PC-9 (cell line): ENCODE measurements at regions not wholly inside any gene's neighbourhood (a gene's known extent, or its start where the extent isn't known, plus 50 kb on each side); places are given as distances from the start of the nearest gene placed in this dataset.

Source experiments
- BruUV-seq: library from RNA; stranded (reverse); fragments of 400-500 nt; replicated peaks from 2 replicates; lab custom pipeline; 2021; lab: Mats Ljungman, UMichigan
- CTCF ChIA-PET: fragments of 300-600 bp; sonication (Branson Sonifier 250); formaldehyde crosslinking; loops from one replicate; lab custom pipeline; 2022; ENCODE audit warnings: antibody characterized with exemption; lab: Charles Lee
- POLR2A ChIA-PET: fragments of 300-600 bp; sonication (Branson Sonifier 250); formaldehyde crosslinking; loops from one replicate; lab custom pipeline; 2022; ENCODE audit warnings: antibody characterized with exemption; ENCODE audit not compliant: unreplicated experiment; lab: Charles Lee
- DNase-seq, 2 experiments: peaks; one replicate each; pipeline versions ENCODE4 v3.0.0 to v3.0.0-alpha.2; 2015 to 2022; ENCODE audit warnings: mixed read lengths in 1 of 2
- H2AFZ ChIP-seq: fragments of 200-600 bp; sonication (generic); 2 replicates; pipeline ENCODE4 v1.8.1; 2017; ENCODE audit warnings: antibody characterized with exemption
- H3F3A ChIP-seq: fragments of 200-600 bp; sonication (generic); 2 replicates; pipeline ENCODE4 v1.8.1; 2017; ENCODE audit warnings: antibody characterized with exemption, mild to moderate bottlenecking, low read depth; ENCODE audit not compliant: insufficient read depth
- H3K27ac ChIP-seq: fragments of 200-600 bp; sonication (generic); 2 replicates; pipeline ENCODE4 v1.6.1; 2016; ENCODE audit warnings: mixed run types
- H3K27me3 ChIP-seq: fragments of 200-600 bp; sonication (generic); 2 replicates; pipeline ENCODE4 v1.6.1; 2016; ENCODE audit warnings: low read depth, mixed run types; ENCODE audit not compliant: insufficient read depth
- H3K36me3 ChIP-seq: fragments of 200-600 bp; sonication (generic); 2 replicates; pipeline ENCODE4 v1.6.1; 2016; ENCODE audit warnings: low read depth, mixed run types
- H3K4me1 ChIP-seq: fragments of 200-600 bp; sonication (generic); replicated peaks from 2 replicates; pipeline ENCODE4 v1.6.1; 2016; ENCODE audit warnings: mixed run types; ENCODE audit not compliant: insufficient read depth
- H3K4me2 ChIP-seq: fragments of 200-600 bp; sonication (generic); 2 replicates; pipeline ENCODE4 v1.6.1; 2017; ENCODE audit warnings: mixed run types
- H3K4me3 ChIP-seq: fragments of 200-600 bp; sonication (generic); 2 replicates; pipeline ENCODE4 v1.6.1; 2016; ENCODE audit warnings: mixed run types
- H3K79me2 ChIP-seq: fragments of 200-600 bp; sonication (generic); 2 replicates; pipeline ENCODE4 v1.6.1; 2017; ENCODE audit warnings: low read depth, mixed run types
- H3K9me2 ChIP-seq: fragments of 200-600 bp; sonication (generic); 2 replicates; pipeline ENCODE4 v1.8.1; 2017; ENCODE audit warnings: mild to moderate bottlenecking; ENCODE audit not compliant: insufficient read depth
- H3K9me3 ChIP-seq: fragments of 200-600 bp; sonication (generic); 2 replicates; pipeline ENCODE4 v1.8.1; 2016; ENCODE audit warnings: low read depth; ENCODE audit not compliant: insufficient read depth
- H4K20me1 ChIP-seq: fragments of 200-600 bp; sonication (generic); 2 replicates; pipeline ENCODE4 v1.8.1; 2017; ENCODE audit not compliant: insufficient read depth
- CTCF ChIP-seq: fragments of 200-600 bp; sonication (generic); conservative IDR thresholded peaks from 2 replicates; pipeline ENCODE4 v1.6.1; 2017; ENCODE audit warnings: mixed run types, antibody characterized with exemption, mild to moderate bottlenecking, moderate library complexity
- EZH2 ChIP-seq: fragments of 200-600 bp; sonication (generic); IDR thresholded peaks from 2 replicates; pipeline ENCODE4 v1.8.0; 2017; ENCODE audit warnings: antibody characterized with exemption, low read depth
- intact Hi-C: fragments of 100-400 bp; cut with micrococcal nuclease; formaldehyde crosslinking; loops from one replicate; pipeline ENCODE4 v1.10.0; 2022; ENCODE audit not compliant: unreplicated experiment

GRCh38 chr10:32111585-32111984 is 55.4 kb upstream of the KIF5B start:
- ChIA-PET POLR2A (interaction anchor here (0.6 kb wide), 1 partner anchor 432 kb away, joined by 8 read pairs; no protein-coding TSS in a partner anchor), CTCF (no interaction called here)
- Histone ChIP-seq H4K20me1 (no peaks in the 10 kb centered on the region), H3K9me2 (no peaks in the 10 kb centered on the region), H3K27me3 (no peaks in the 10 kb centered on the region), H3K27ac (no peak overlapping the region), H3K4me1 (peaks cover 19% of the 10 kb centered on the region), H3K79me2 (no peaks in the 10 kb centered on the region), H2AFZ (no peak overlapping the region), H3K4me3 (no peak overlapping the region), H3K4me2 (peak overlapping the region; percentile 39), H3K36me3 (no peaks in the 10 kb centered on the region), H3K9me3 (no peaks in the 10 kb centered on the region), H3F3A (peaks cover 4% of the 10 kb centered on the region; the same call in 1 of the 2 replicates)
- no TSS peak for BruUV-seq
- no peak for TF ChIP-seq EZH2
- no peak for TF ChIP-seq CTCF
- intact Hi-C loops, result no loop called here
- DNase-seq, result no peak

DNA sequence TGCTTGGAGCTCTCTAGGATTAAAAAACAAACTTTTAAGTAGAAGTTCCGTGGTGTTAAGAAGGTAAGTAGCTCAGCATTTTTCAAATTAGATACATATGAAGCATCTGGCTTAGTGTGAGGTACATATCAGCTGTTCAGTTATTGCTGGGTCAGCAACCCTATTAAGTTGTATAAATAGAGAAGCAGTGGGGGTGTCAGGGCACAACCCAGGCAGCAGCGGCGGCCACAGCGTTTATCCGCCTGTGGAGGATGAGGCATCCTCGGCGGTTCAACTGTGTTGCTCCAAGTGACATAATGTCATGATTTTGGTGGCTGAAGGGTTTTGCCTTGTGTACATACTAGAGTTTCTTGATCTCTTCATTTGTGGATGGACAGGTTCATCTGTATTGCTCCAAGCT is 54.6 kb upstream of the KIF5B start:
- BruUV-seq, result no TSS peak
- CTCF ChIA-PET, result no interaction called here
- H2AFZ ChIP-seq, result no peak overlapping the region
- H3K79me2 ChIP-seq, result no peaks in the 10 kb centered on the region
- H3K36me3 ChIP-seq, result no peaks in the 10 kb centered on the region
- H4K20me1 ChIP-seq, result no peaks in the 10 kb centered on the region
- TF ChIP-seq CTCF, result no peak
- TF ChIP-seq EZH2, result no peak
- intact Hi-C loops, result no loop called here
- no peak overlapping the region for H3K4me2 ChIP-seq
- H3K27ac ChIP-seq, result no peak overlapping the region
- no peaks in the 10 kb centered on the region for H3K27me3 ChIP-seq
- no peak overlapping the region for H3K4me3 ChIP-seq
- no peak for DNase-seq
- no peaks in the 10 kb centered on the region for H3K9me2 ChIP-seq
- H3K4me1 ChIP-seq, result peaks cover 19% of the 10 kb centered on the region
- H3F3A ChIP-seq, result peaks cover 4% of the 10 kb centered on the region; the same call in 1 of the 2 replicates
- POLR2A ChIA-PET, result no interaction called here
- H3K9me3 ChIP-seq, result no peaks in the 10 kb centered on the region

- BruUV-seq, result no TSS peak
- CTCF ChIA-PET, result no interaction called here
- no peak for TF ChIP-seq EZH2
- no peak for TF ChIP-seq CTCF
- H4K20me1 ChIP-seq, result no peaks in the 10 kb centered on the region
- H3K9me3 ChIP-seq, result no peaks in the 10 kb centered on the region
- peaks cover 15% of the 10 kb centered on the region for H3K4me1 ChIP-seq
- no peak for DNase-seq
- H3K27me3 ChIP-seq, result no peaks in the 10 kb centered on the region
- H3K9me2 ChIP-seq, result no peaks in the 10 kb centered on the region
- POLR2A ChIA-PET, result interaction anchor here (0.5 kb wide), 1 partner anchor 896 kb away, joined by 9 read pairs; no protein-coding TSS in a partner anchor
- H3K36me3 ChIP-seq, result no peaks in the 10 kb centered on the region
- intact Hi-C loops, result no loop called here
- H3K79me2 ChIP-seq, result no peaks in the 10 kb centered on the region
- H3F3A ChIP-seq, result peaks cover 4% of the 10 kb centered on the region; the same call in 1 of the 2 replicates
- H3K27ac ChIP-seq, result no peak overlapping the region
- no peak overlapping the region for H2AFZ ChIP-seq
- no peak overlapping the region for H3K4me3 ChIP-seq
- no peak overlapping the region for H3K4me2 ChIP-seq
Observed at GRCh38 chr10:32109603-32110002, 53.4 kb upstream of the KIF5B start.
